Gastrocnemius medialis (tissue), 4 donors: ENCODE measurements at regions not wholly inside any gene's neighbourhood (a gene's known extent, or its start where the extent isn't known, plus 50 kb on each side); places are given as distances from the start of the nearest gene placed in this dataset.

Source experiments
- ATAC-seq, 2 donors: fragments of 150-250 bp; one replicate each; pipeline ENCODE4 v1.9.1; 2016
- DNase-seq, 2 donors: peaks; one replicate each; pipeline ENCODE4 v3.0.0-alpha.2; 2019
- H3K27ac ChIP-seq, 4 donors: fragments of 200-600 bp; sonication (generic); 1 replicate in 1 of 4; 2 replicates in 3 of 4; pipeline ENCODE4 v1.5.1; 2016 to 2018; ENCODE audit warnings: mild to moderate bottlenecking in 2 of 4, moderate library complexity in 1 of 4
- H3K27me3 ChIP-seq, 3 donors: fragments of 200-600 bp; sonication (generic) in 2 of 3; 1 replicate in 1 of 3; 2 replicates in 2 of 3; pipeline versions ENCODE4 v1.5.1 to v1.6.0; 2016 to 2019; ENCODE audit warnings: mild to moderate bottlenecking in 1 of 3, moderate library complexity in 1 of 3
- H3K36me3 ChIP-seq, 2 donors: fragments of 200-600 bp; sonication (generic) in 1 of 2; one replicate each; pipeline ENCODE4 v1.5.1; 2017 to 2018
- H3K4me1 ChIP-seq, 2 donors: fragments of 200-600 bp; sonication (generic) in 1 of 2; one replicate each; pipeline ENCODE4 v1.5.1; 2016 to 2017; ENCODE audit warnings: mild to moderate bottlenecking in 2 of 2
- H3K4me3 ChIP-seq, 4 donors: fragments of 200-600 bp; sonication (generic) in 3 of 4; 1 replicate in 1 of 4; 2 replicates in 3 of 4; pipeline ENCODE4 v1.5.1; 2016 to 2019; ENCODE audit warnings: mild to moderate bottlenecking in 2 of 4
- H3K9me3 ChIP-seq, 3 donors: fragments of 200-600 bp; sonication (generic) in 2 of 3; 1 replicate in 1 of 3; 2 replicates in 2 of 3; pipeline ENCODE4 v1.5.1; 2016 to 2019
- CTCF ChIP-seq, 5 experiments: fragments of 450-650 bp in 3 of 5; fragments of 200-600 bp in 2 of 5; sonication (generic) in 2 of 5; IDR thresholded peaks in 4 of 5; conservative IDR thresholded peaks in 1 of 5; 1 replicate in 4 of 5; 2 replicates in 1 of 5; pipeline ENCODE4 v1.5.1; 2016 to 2019; ENCODE audit warnings: antibody characterized with exemption in 5 of 5, mild to moderate bottlenecking in 3 of 5, moderate library complexity in 3 of 5
- POLR2A ChIP-seq, 2 donors: fragments of 450-650 bp; IDR thresholded peaks; one replicate each; pipeline ENCODE4 v1.6.1; 2017; ENCODE audit warnings: antibody characterized with exemption in 2 of 2, mild to moderate bottlenecking in 2 of 2, moderate library complexity in 2 of 2
- in situ Hi-C, 4 donors: fragments of 200-750 bp; cut with MboI; loops; one replicate each; pipeline versions ENCODE4 v1.15.0 to v1.8.0; 2017; ENCODE audit warnings: low sequenced_read_pairs in 4 of 4
- intact Hi-C: fragments of 100-400 bp; cut with DNase I; formaldehyde crosslinking; loops from one replicate; pipeline ENCODE4 v1.15.1; 2023; ENCODE audit warnings: low total_unique reads

GRCh38 chr6:40066372-40066771, 132.1 kb upstream of the MOCS1 start:
- Histone ChIP-seq H3K4me1 (no peaks in the 10 kb centered on the region), H3K9me3 (no peaks in the 10 kb centered on the region), H3K27me3 (no peaks in the 10 kb centered on the region), H3K36me3 (no peaks in the 10 kb centered on the region), H3K4me3 (no peak overlapping the region), H3K27ac (no peak overlapping the region)
- intact Hi-C loops (no loop called here), in situ Hi-C loops (no loop called here)
- TF ChIP-seq CTCF (IDR thresholded peaks at IDR 0.05 in 4 of 5, conservative IDR thresholded peaks at IDR 0.05 in 1 of 5): no peak
- TF ChIP-seq POLR2A (IDR thresholded peaks at IDR 0.05): no peak
- no peak for DNase-seq
- no peak for ATAC-seq

GRCh38 chr6:40056865-40057264, 122.6 kb upstream of the MOCS1 start:
- H3K4me3 ChIP-seq: no peak overlapping the region
- H3K36me3 ChIP-seq: no peaks in the 10 kb centered on the region
- H3K4me1 ChIP-seq: no peaks in the 10 kb centered on the region
- H3K9me3 ChIP-seq: no peaks in the 10 kb centered on the region
- TF ChIP-seq CTCF (IDR thresholded peaks at IDR 0.05 in 4 of 5, conservative IDR thresholded peaks at IDR 0.05 in 1 of 5): no peak
- TF ChIP-seq POLR2A (IDR thresholded peaks at IDR 0.05): no peak
- DNase-seq (no peak), ATAC-seq (no peak)
- peaks cover 0 to 2% (median 0%) of the 10 kb centered on the region in 3 donors for H3K27me3 ChIP-seq
- H3K27ac ChIP-seq: no peak overlapping the region
- in situ Hi-C loops (no loop called here), intact Hi-C loops (no loop called here)

GRCh38 chr6:40054602-40055001, 120.3 kb upstream of the MOCS1 start:
- H3K36me3 ChIP-seq: no peaks in the 10 kb centered on the region
- intact Hi-C loops (no loop called here), in situ Hi-C loops (no loop called here)
- H3K4me3 ChIP-seq: no peak overlapping the region
- H3K4me1 ChIP-seq: no peaks in the 10 kb centered on the region
- H3K27me3 ChIP-seq: peaks cover 0 to 5% (median 0%) of the 10 kb centered on the region in 3 donors
- H3K9me3 ChIP-seq: no peaks in the 10 kb centered on the region
- TF ChIP-seq POLR2A (IDR thresholded peaks at IDR 0.05) (no peak), CTCF (IDR thresholded peaks at IDR 0.05 in 4 of 5, conservative IDR thresholded peaks at IDR 0.05 in 1 of 5) (no peak)
- no peak for ATAC-seq
- H3K27ac ChIP-seq: no peak overlapping the region
- no peak for DNase-seq

DNA sequence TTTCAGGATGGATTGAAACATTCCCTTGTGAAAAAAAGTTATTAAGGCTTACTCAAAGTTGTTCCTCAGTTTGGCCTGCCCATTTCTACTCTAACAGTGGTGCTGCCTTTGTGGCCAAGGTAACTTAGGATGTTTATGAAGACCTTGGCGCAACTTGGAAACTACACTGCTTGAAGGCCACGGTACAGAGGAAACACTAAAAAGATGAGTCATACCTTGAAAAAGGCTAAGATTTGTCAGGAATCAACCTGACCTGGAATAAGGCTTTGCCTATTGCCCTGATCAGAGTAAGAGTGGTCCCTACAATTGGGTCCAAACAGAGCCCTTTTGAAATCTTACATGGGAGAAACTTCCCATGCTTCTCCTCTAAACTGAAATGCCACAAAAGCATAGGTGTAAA, 119.9 kb upstream of the MOCS1 start:
- no peaks in the 10 kb centered on the region for H3K4me1 ChIP-seq
- H3K9me3 ChIP-seq: no peaks in the 10 kb centered on the region
- intact Hi-C loops: no loop called here
- H3K27me3 ChIP-seq: peaks cover 0 to 5% (median 0%) of the 10 kb centered on the region in 3 donors
- DNase-seq: no peak
- no peak for ATAC-seq
- in situ Hi-C loops: no loop called here
- no peak overlapping the region for H3K27ac ChIP-seq
- H3K4me3 ChIP-seq: no peak overlapping the region
- no peak for TF ChIP-seq POLR2A (IDR thresholded peaks at IDR 0.05)
- TF ChIP-seq CTCF (IDR thresholded peaks at IDR 0.05 in 4 of 5, conservative IDR thresholded peaks at IDR 0.05 in 1 of 5): no peak
- no peaks in the 10 kb centered on the region for H3K36me3 ChIP-seq

- Histone ChIP-seq H3K27ac (no peak overlapping the region), H3K4me3 (no peak overlapping the region), H3K27me3 (peaks cover 0 to 5% (median 0%) of the 10 kb centered on the region in 3 donors), H3K36me3 (no peaks in the 10 kb centered on the region), H3K9me3 (no peaks in the 10 kb centered on the region), H3K4me1 (no peaks in the 10 kb centered on the region)
- ATAC-seq (no peak), DNase-seq (no peak)
- intact Hi-C loops (no loop called here), in situ Hi-C loops (no loop called here)
- no peak for TF ChIP-seq CTCF (IDR thresholded peaks at IDR 0.05 in 4 of 5, conservative IDR thresholded peaks at IDR 0.05 in 1 of 5)
- TF ChIP-seq POLR2A (IDR thresholded peaks at IDR 0.05): no peak
Measured at GRCh38 chr6:40049128-40049527, 114.9 kb upstream of the MOCS1 start.
